ENCODE measurements at regions not wholly inside any gene's neighbourhood (a gene's known extent, or its start where the extent isn't known, plus 50 kb on each side); places are given as distances from the start of the nearest gene placed in this dataset.
A peak's percentile ranks its signal among the peaks of the same experiment; 100 is the strongest.

GRCh38 chr22:27196606-27197005 is 539.2 kb downstream of the MIAT start:
- Histone ChIP-seq H3K9me3 (no peaks in the 10 kb centered on the region), H3K27ac (no peak overlapping the region), H3K4me3 (no peak overlapping the region), H3K36me3 (no peaks in the 10 kb centered on the region), H3K4me1 (ENCODE audit: insufficient read depth) (peaks cover 5% of the 10 kb centered on the region), H3K27me3 (no peaks in the 10 kb centered on the region)
- TF ChIP-seq CTCF (IDR thresholded peaks at IDR 0.05) (no peak), EP300 (IDR thresholded peaks at IDR 0.05) (no peak), POLR2A (IDR thresholded peaks at IDR 0.05) (no peak)
- intact Hi-C loops (cut with DNase I) = no loop called here
- DNase-seq = no peak
- WGBS, 3 donors = 43 to 54% (median 54%) methylated on average over 4 of the region's 4 CpGs

- H3K9me3 ChIP-seq = no peaks in the 10 kb centered on the region
- no peak overlapping the region for H3K27ac ChIP-seq
- no peaks in the 10 kb centered on the region for H3K27me3 ChIP-seq
- intact Hi-C loops (cut with DNase I) = no loop called here
- no peak overlapping the region for H3K4me3 ChIP-seq
- no peak for TF ChIP-seq CTCF (IDR thresholded peaks at IDR 0.05)
- no peak for TF ChIP-seq POLR2A (IDR thresholded peaks at IDR 0.05)
- no peak for TF ChIP-seq EP300 (IDR thresholded peaks at IDR 0.05)
- H3K4me1 ChIP-seq (ENCODE audit: insufficient read depth) = peaks cover 5% of the 10 kb centered on the region
- 82 to 90% (median 85%) methylated on average over 4 of the region's 4 CpGs for WGBS, 3 donors
- H3K36me3 ChIP-seq = no peaks in the 10 kb centered on the region
- DNase-seq = no peak
Measured at GRCh38 chr22:27197052-27197451, 539.7 kb downstream of the MIAT start.

- Histone ChIP-seq H3K27ac (no peak overlapping the region), H3K4me3 (no peak overlapping the region), H3K27me3 (no peaks in the 10 kb centered on the region), H3K4me1 (ENCODE audit: insufficient read depth) (peaks cover 5% of the 10 kb centered on the region), H3K36me3 (no peaks in the 10 kb centered on the region), H3K9me3 (no peaks in the 10 kb centered on the region)
- no peak for DNase-seq
- WGBS, 3 donors = 95 to 100% (median 98%) methylated on average over 1 of the region's 1 CpG
- TF ChIP-seq EP300 (IDR thresholded peaks at IDR 0.05) (no peak), CTCF (IDR thresholded peaks at IDR 0.05) (no peak), POLR2A (IDR thresholded peaks at IDR 0.05) (no peak)
- intact Hi-C loops (cut with DNase I) = no loop called here
Measured at GRCh38 chr22:27197618-27198017, 540.2 kb downstream of the MIAT start.

GRCh38 chr22:27198518-27199035 is 541.2 kb downstream of the MIAT start:
- DNase-seq = peak in 1 of 5 donors; percentile 9
- Histone ChIP-seq H3K36me3 (no peaks in the 10 kb centered on the region), H3K27me3 (no peaks in the 10 kb centered on the region), H3K4me1 (ENCODE audit: insufficient read depth) (peaks cover 6% of the 10 kb centered on the region), H3K27ac (no peak overlapping the region), H3K9me3 (no peaks in the 10 kb centered on the region), H3K4me3 (no peak overlapping the region)
- TF ChIP-seq EP300 (IDR thresholded peaks at IDR 0.05) (no peak), CTCF (IDR thresholded peaks at IDR 0.05) (no peak), POLR2A (IDR thresholded peaks at IDR 0.05) (no peak)
- intact Hi-C loops (cut with DNase I) = no loop called here
